Astrocyte (in vitro differentiated cells and primary cell): ENCODE measurements at regions not wholly inside any gene's neighbourhood (a gene's known extent, or its start where the extent isn't known, plus 50 kb on each side); places are given as distances from the start of the nearest gene placed in this dataset.

Experiments
- DNase-seq: peaks from one replicate; pipeline ENCODE4 v3.0.0-alpha.2; 2010; ENCODE audit warnings: low read depth
- FAIRE-seq: peaks from 2 replicates; lab custom pipeline; 2011; peaks lifted over from hg19 to GRCh38; lab: Jason Lieb, UNC
- H2AFZ ChIP-seq: 2 replicates; pipeline ENCODE4 v1.6.0; 2012; ENCODE audit warnings: low read depth, low read length, inconsistent platforms
- H3K27ac ChIP-seq: 2 replicates; pipeline ENCODE4 v1.5.1; 2011; ENCODE audit warnings: low read depth, low read length, inconsistent platforms
- H3K27me3 ChIP-seq: 2 replicates; pipeline ENCODE4 v1.6.0; 2011; ENCODE audit warnings: low read length, inconsistent platforms; ENCODE audit not compliant: insufficient read depth
- H3K36me3 ChIP-seq: 2 replicates; pipeline ENCODE4 v1.5.1; 2011; ENCODE audit warnings: low read length, inconsistent platforms; ENCODE audit not compliant: insufficient read depth
- H3K4me1 ChIP-seq: 2 replicates; pipeline ENCODE4 v1.5.1; 2011; ENCODE audit warnings: low read length, inconsistent platforms; ENCODE audit not compliant: insufficient read depth
- H3K4me2 ChIP-seq: 2 replicates; pipeline ENCODE4 v1.6.0; 2012; ENCODE audit warnings: low read length, inconsistent platforms
- H3K4me3 ChIP-seq: 2 replicates; pipeline ENCODE4 v1.5.1; 2011; ENCODE audit warnings: low read depth, mild to moderate bottlenecking, low read length, inconsistent platforms; ENCODE audit not compliant: insufficient read depth
- H3K79me2 ChIP-seq: 2 replicates; pipeline ENCODE4 v1.6.0; 2012; ENCODE audit warnings: mild to moderate bottlenecking, low read length, inconsistent platforms; ENCODE audit not compliant: insufficient read depth
- H3K9ac ChIP-seq: 2 replicates; pipeline ENCODE4 v1.6.0; 2012; ENCODE audit warnings: mild to moderate bottlenecking, low read length, inconsistent platforms
- H3K9me3 ChIP-seq: 2 replicates; pipeline ENCODE4 v1.5.1; 2012; ENCODE audit warnings: low read depth, mild to moderate bottlenecking, low read length, inconsistent platforms; ENCODE audit not compliant: insufficient read depth
- H4K20me1 ChIP-seq: 2 replicates; pipeline ENCODE4 v1.6.0; 2012; ENCODE audit warnings: low read length, inconsistent platforms; ENCODE audit not compliant: insufficient read depth
- H3K27ac Mint-ChIP-seq: one replicate; pipeline ENCODE4 v1.8.0; 2021; ENCODE audit warnings: mild to moderate bottlenecking, mixed read lengths; ENCODE audit not compliant: unreplicated experiment
- H3K27me3 Mint-ChIP-seq: one replicate; pipeline ENCODE4 v1.8.0; 2021; ENCODE audit warnings: low read depth, mixed read lengths; ENCODE audit not compliant: unreplicated experiment
- H3K36me3 Mint-ChIP-seq: one replicate; pipeline ENCODE4 v1.8.0; 2021; ENCODE audit warnings: low read depth, mixed read lengths; ENCODE audit not compliant: unreplicated experiment
- H3K4me1 Mint-ChIP-seq: one replicate; pipeline ENCODE4 v1.8.0; 2021; ENCODE audit warnings: low read depth, mixed read lengths; ENCODE audit not compliant: unreplicated experiment
- H3K4me3 Mint-ChIP-seq: one replicate; pipeline ENCODE4 v1.8.0; 2021; ENCODE audit warnings: mild to moderate bottlenecking, moderate library complexity, mixed read lengths; ENCODE audit not compliant: unreplicated experiment
- H3K9me3 Mint-ChIP-seq: one replicate; pipeline ENCODE4 v1.8.0; 2021; ENCODE audit warnings: mild to moderate bottlenecking, mixed read lengths; ENCODE audit not compliant: unreplicated experiment
- EZH2 ChIP-seq: IDR thresholded peaks from 2 replicates; pipeline ENCODE4 v1.6.1; 2012; ENCODE audit warnings: mild to moderate bottlenecking, low read length, inconsistent platforms; ENCODE audit not compliant: insufficient read depth
- TF ChIP-seq, protein P1 (sequence below): IDR thresholded peaks from 2 replicates; pipeline ENCODE4 v1.5.1; 2011; ENCODE audit warnings: low read depth, mild to moderate bottlenecking, inconsistent platforms, low read length, moderate library complexity; ENCODE audit not compliant: insufficient read depth

DNA sequence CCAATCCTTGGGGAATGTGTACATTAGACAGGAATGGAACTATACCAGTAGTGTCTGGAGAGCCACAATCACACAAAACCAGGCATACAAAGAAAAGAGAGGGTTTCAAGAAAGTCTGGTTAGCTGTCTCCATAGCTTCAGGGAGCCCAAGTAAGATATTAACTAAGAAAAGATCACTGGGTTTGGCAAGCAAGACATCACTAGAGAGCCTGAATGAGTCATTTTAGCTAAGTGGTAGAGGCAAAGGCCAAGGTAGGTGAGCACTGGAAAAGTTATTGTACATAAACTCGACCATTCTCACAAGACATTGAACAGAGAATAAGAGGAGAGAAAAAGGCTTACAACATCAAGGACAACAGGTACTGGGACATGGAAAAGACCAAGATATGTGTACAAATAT lies 143.8 kb upstream of the ARL4C start:
- H3K27ac ChIP-seq = no peak overlapping the region
- peaks cover 22% of the 10 kb centered on the region for H3K9me3 Mint-ChIP-seq
- no peak overlapping the region for H2AFZ ChIP-seq
- no peaks in the 10 kb centered on the region for H3K27me3 ChIP-seq
- H3K4me1 ChIP-seq = no peaks in the 10 kb centered on the region
- no peaks in the 10 kb centered on the region for H3K27me3 Mint-ChIP-seq
- H3K4me1 Mint-ChIP-seq = peaks cover 4% of the 10 kb centered on the region
- no peaks in the 10 kb centered on the region for H3K9me3 ChIP-seq
- TF ChIP-seq EZH2 = no peak
- TF ChIP-seq, protein P1, sequence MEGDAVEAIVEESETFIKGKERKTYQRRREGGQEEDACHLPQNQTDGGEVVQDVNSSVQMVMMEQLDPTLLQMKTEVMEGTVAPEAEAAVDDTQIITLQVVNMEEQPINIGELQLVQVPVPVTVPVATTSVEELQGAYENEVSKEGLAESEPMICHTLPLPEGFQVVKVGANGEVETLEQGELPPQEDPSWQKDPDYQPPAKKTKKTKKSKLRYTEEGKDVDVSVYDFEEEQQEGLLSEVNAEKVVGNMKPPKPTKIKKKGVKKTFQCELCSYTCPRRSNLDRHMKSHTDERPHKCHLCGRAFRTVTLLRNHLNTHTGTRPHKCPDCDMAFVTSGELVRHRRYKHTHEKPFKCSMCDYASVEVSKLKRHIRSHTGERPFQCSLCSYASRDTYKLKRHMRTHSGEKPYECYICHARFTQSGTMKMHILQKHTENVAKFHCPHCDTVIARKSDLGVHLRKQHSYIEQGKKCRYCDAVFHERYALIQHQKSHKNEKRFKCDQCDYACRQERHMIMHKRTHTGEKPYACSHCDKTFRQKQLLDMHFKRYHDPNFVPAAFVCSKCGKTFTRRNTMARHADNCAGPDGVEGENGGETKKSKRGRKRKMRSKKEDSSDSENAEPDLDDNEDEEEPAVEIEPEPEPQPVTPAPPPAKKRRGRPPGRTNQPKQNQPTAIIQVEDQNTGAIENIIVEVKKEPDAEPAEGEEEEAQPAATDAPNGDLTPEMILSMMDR = no peak
- no peaks in the 10 kb centered on the region for H3K79me2 ChIP-seq
- DNase-seq (no peak), FAIRE-seq (no peak)
- H3K9ac ChIP-seq = no peak overlapping the region
- no peaks in the 10 kb centered on the region for H3K36me3 ChIP-seq
- H4K20me1 ChIP-seq = no peaks in the 10 kb centered on the region
- no peak overlapping the region for H3K4me3 Mint-ChIP-seq
- no peak overlapping the region for H3K4me3 ChIP-seq
- H3K4me2 ChIP-seq = no peak overlapping the region
- H3K27ac Mint-ChIP-seq = no peak overlapping the region
- H3K36me3 Mint-ChIP-seq = peaks cover 3% of the 10 kb centered on the region

DNA sequence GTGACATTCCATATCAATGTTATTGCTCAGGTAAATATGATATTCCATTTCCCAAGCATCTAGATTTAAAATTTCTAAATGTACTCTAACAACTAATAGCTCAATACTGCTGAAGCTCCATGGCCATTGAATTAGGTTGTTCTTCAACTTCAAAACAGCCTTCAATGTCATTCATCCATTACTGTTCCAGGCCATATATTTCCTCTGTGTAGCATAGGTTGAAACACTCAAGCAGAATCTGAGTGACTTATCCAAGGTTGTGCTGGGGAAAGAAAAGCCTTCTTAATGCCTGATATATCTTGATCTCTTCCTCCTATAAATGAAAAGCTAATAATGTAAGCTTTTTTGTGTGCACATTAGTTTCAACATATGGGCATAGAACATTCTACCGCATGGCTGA lies 142.1 kb upstream of the ARL4C start:
- no peaks in the 10 kb centered on the region for H4K20me1 ChIP-seq
- H3K9me3 ChIP-seq = no peaks in the 10 kb centered on the region
- no peak for FAIRE-seq
- H3K36me3 ChIP-seq = no peaks in the 10 kb centered on the region
- Mint-ChIP-seq H3K27me3 (no peaks in the 10 kb centered on the region), H3K9me3 (peaks cover 21% of the 10 kb centered on the region), H3K4me1 (peaks cover 7% of the 10 kb centered on the region), H3K4me3 (no peak overlapping the region), H3K36me3 (peaks cover 3% of the 10 kb centered on the region), H3K27ac (no peak overlapping the region)
- H3K4me3 ChIP-seq = no peak overlapping the region
- TF ChIP-seq, protein P1 = no peak
- TF ChIP-seq EZH2 = no peak
- DNase-seq = no peak
- no peaks in the 10 kb centered on the region for H3K4me1 ChIP-seq
- H3K9ac ChIP-seq = no peak overlapping the region
- H3K27me3 ChIP-seq = no peaks in the 10 kb centered on the region
- H3K27ac ChIP-seq = no peak overlapping the region
- no peaks in the 10 kb centered on the region for H3K79me2 ChIP-seq
- H3K4me2 ChIP-seq = no peak overlapping the region
- H2AFZ ChIP-seq = no peak overlapping the region

DNA sequence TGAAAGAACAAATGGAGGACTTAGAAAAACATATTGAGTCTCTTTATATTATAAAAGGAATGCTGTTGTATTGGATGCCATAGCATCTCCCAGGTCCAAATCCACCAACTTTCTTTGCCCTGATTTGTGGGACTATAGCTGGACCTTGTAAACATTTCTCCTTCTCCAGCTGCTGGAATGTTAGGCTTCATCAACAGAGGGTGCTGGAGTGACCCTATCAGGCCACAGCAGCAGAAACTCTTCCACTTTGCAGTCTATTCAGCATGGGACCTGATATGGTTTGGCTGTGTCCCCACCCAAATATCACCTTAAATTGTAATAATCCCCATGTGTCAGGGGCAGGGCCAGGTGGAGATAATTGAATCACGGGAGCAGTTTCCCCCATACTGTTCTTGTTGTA lies 138.4 kb upstream of the ARL4C start:
- H3K27me3 ChIP-seq = no peaks in the 10 kb centered on the region
- no peaks in the 10 kb centered on the region for H3K79me2 ChIP-seq
- Mint-ChIP-seq H3K27me3 (no peaks in the 10 kb centered on the region), H3K4me3 (no peak overlapping the region), H3K4me1 (peaks cover 24% of the 10 kb centered on the region), H3K9me3 (peaks cover 7% of the 10 kb centered on the region), H3K36me3 (peaks cover 1% of the 10 kb centered on the region), H3K27ac (no peak overlapping the region)
- H3K36me3 ChIP-seq = no peaks in the 10 kb centered on the region
- no peaks in the 10 kb centered on the region for H3K9me3 ChIP-seq
- peaks cover 24% of the 10 kb centered on the region for H3K4me1 ChIP-seq
- no peak overlapping the region for H2AFZ ChIP-seq
- no peaks in the 10 kb centered on the region for H4K20me1 ChIP-seq
- no peak overlapping the region for H3K27ac ChIP-seq
- H3K4me3 ChIP-seq = no peak overlapping the region
- H3K4me2 ChIP-seq = no peak overlapping the region
- FAIRE-seq = no peak
- no peak for DNase-seq
- TF ChIP-seq, protein P1 = no peak
- TF ChIP-seq EZH2 = no peak
- no peak overlapping the region for H3K9ac ChIP-seq
